ENCODE measurements at regions not wholly inside any gene's neighbourhood (a gene's known extent, or its start where the extent isn't known, plus 50 kb on each side); places are given as distances from the start of the nearest gene placed in this dataset.

- Mint-ChIP-seq H3K27me3 (ENCODE audit: low read depth) (no peaks in the 10 kb centered on the region), H3K9me3 (peaks cover 10% of the 10 kb centered on the region; the same call in 1 of the 2 replicates), H3K4me1 (peaks cover 10% of the 10 kb centered on the region), H3K36me3 (no peaks in the 10 kb centered on the region), H3K27ac (no peak overlapping the region), H3K4me3 (no peak overlapping the region)
- ChIA-PET POLR2A (interaction anchor here (0.6 kb wide), 1 partner anchor 124 kb away, joined by 6 read pairs; no protein-coding TSS in a partner anchor), CTCF (interaction anchor here (1.3 kb wide), 1 partner anchor 14 kb away, joined by 3 read pairs; no protein-coding TSS in a partner anchor)
- DNase-seq (ENCODE audit: low spot score) = no peak
- peak; percentile 55; the same call in 1 of the 2 replicates for ATAC-seq
- TF ChIP-seq ZNF232 (CRISPR knock-in tag; IDR thresholded peaks at IDR 0.05) = no peak
- TF ChIP-seq CDX4 (CRISPR knock-in tag; IDR thresholded peaks at IDR 0.05; ENCODE audit: borderline replicate concordance) = no peak
- no peak for TF ChIP-seq FOXP1 (CRISPR knock-in tag; IDR thresholded peaks at IDR 0.05; ENCODE audit: borderline replicate concordance)
- no peak for TF ChIP-seq ZNF219 (CRISPR knock-in tag; IDR thresholded peaks at IDR 0.05; ENCODE audit: borderline replicate concordance)
- TF ChIP-seq ZNF416 (CRISPR knock-in tag; IDR thresholded peaks at IDR 0.05) = no peak
- no peak for TF ChIP-seq USF1 (CRISPR knock-in tag; IDR thresholded peaks at IDR 0.05)
- TF ChIP-seq EMX1 (CRISPR knock-in tag; IDR thresholded peaks at IDR 0.05) = no peak
- TF ChIP-seq GRHL2 (CRISPR knock-in tag; IDR thresholded peaks at IDR 0.05; ENCODE audit: insufficient replicate concordance, severe bottlenecking) = no peak
- no peak for TF ChIP-seq ZNF121 (CRISPR knock-in tag; IDR thresholded peaks at IDR 0.05)
- TF ChIP-seq TEAD1 (CRISPR knock-in tag; IDR thresholded peaks at IDR 0.05) = no peak
- TF ChIP-seq ETV6 (CRISPR knock-in tag; IDR thresholded peaks at IDR 0.05) = no peak
- TF ChIP-seq KAT7 (CRISPR knock-in tag; IDR thresholded peaks at IDR 0.05; ENCODE audit: borderline replicate concordance) = no peak
- TF ChIP-seq RORB (CRISPR knock-in tag; IDR thresholded peaks at IDR 0.05) = no peak
- TF ChIP-seq ZBTB43 (CRISPR knock-in tag; IDR thresholded peaks at IDR 0.05) = no peak
- TF ChIP-seq SOX15 (CRISPR knock-in tag; IDR thresholded peaks at IDR 0.05) = no peak
- no peak for TF ChIP-seq NFATC4 (CRISPR knock-in tag; IDR thresholded peaks at IDR 0.05)
Measured at GRCh38 chr1:88394958-88395357, 289.1 kb upstream of the PKN2 start.

- Mint-ChIP-seq H3K36me3 (no peaks in the 10 kb centered on the region), H3K27me3 (ENCODE audit: low read depth) (no peaks in the 10 kb centered on the region), H3K27ac (no peak overlapping the region), H3K4me1 (peaks cover 16% of the 10 kb centered on the region), H3K9me3 (peaks cover 10% of the 10 kb centered on the region; the same call in 1 of the 2 replicates), H3K4me3 (no peak overlapping the region)
- POLR2A ChIA-PET = no interaction called here
- CTCF ChIA-PET = no interaction called here
- TF ChIP-seq ZNF396 (CRISPR knock-in tag; IDR thresholded peaks at IDR 0.05; ENCODE audit: borderline replicate concordance) = no peak
- TF ChIP-seq EMX1 (CRISPR knock-in tag; IDR thresholded peaks at IDR 0.05) = no peak
- no peak for TF ChIP-seq GABPB1 (CRISPR knock-in tag; IDR thresholded peaks at IDR 0.05)
- no peak for TF ChIP-seq CTCF (IDR thresholded peaks at IDR 0.05)
- no peak for TF ChIP-seq JAZF1 (CRISPR knock-in tag; IDR thresholded peaks at IDR 0.05)
- no peak for TF ChIP-seq NFATC4 (CRISPR knock-in tag; IDR thresholded peaks at IDR 0.05)
- ATAC-seq = no peak
- no peak for DNase-seq (ENCODE audit: low spot score)
Measured at GRCh38 chr1:88398338-88398737, 285.7 kb upstream of the PKN2 start.

GRCh38 chr1:88399690-88400089, 284.4 kb upstream of the PKN2 start:
- DNase-seq (ENCODE audit: low spot score) = no peak
- CTCF ChIA-PET = no interaction called here
- no peaks in the 10 kb centered on the region for H3K36me3 Mint-ChIP-seq
- POLR2A ChIA-PET = no interaction called here
- no peak for ATAC-seq
- no peak overlapping the region for H3K27ac Mint-ChIP-seq
- no peaks in the 10 kb centered on the region for H3K27me3 Mint-ChIP-seq (ENCODE audit: low read depth)
- no peak overlapping the region for H3K4me3 Mint-ChIP-seq
- H3K9me3 Mint-ChIP-seq = peaks cover 10% of the 10 kb centered on the region; the same call in 1 of the 2 replicates
- peaks cover 20% of the 10 kb centered on the region for H3K4me1 Mint-ChIP-seq
- TF ChIP-seq MAX (CRISPR knock-in tag; IDR thresholded peaks at IDR 0.05) (no peak), USF1 (CRISPR knock-in tag; IDR thresholded peaks at IDR 0.05) (no peak), PRRX2 (CRISPR knock-in tag; IDR thresholded peaks at IDR 0.05) (no peak), JUN (CRISPR knock-in tag; IDR thresholded peaks at IDR 0.05) (no peak), NFE2L1 (CRISPR knock-in tag; IDR thresholded peaks at IDR 0.05) (no peak), CBFB (CRISPR knock-in tag; IDR thresholded peaks at IDR 0.05; ENCODE audit: low read depth) (no peak), HMGA2 (CRISPR knock-in tag; IDR thresholded peaks at IDR 0.05) (no peak), NFATC4 (CRISPR knock-in tag; IDR thresholded peaks at IDR 0.05) (no peak), TEAD4 (CRISPR knock-in tag; IDR thresholded peaks at IDR 0.05) (no peak), ATF6 (CRISPR knock-in tag; IDR thresholded peaks at IDR 0.05) (no peak), ZNF263 (CRISPR knock-in tag; IDR thresholded peaks at IDR 0.05; ENCODE audit: low read depth) (no peak)
